NCI-H1436 (cell line): ENCODE measurements at regions not wholly inside any gene's neighbourhood (a gene's known extent, or its start where the extent isn't known, plus 50 kb on each side); places are given as distances from the start of the nearest gene placed in this dataset.

ENCODE experiments used
- DNase-seq: peaks from one replicate; lab custom pipeline; 2025; lab: John Stamatoyannopoulos, UW

- no peak for DNase-seq
Observed at GRCh38 chr22:49303061-49303735, 524.5 kb downstream of the BRD1 start.

- no peak for DNase-seq
Observed at GRCh38 chr22:49302530-49302929, 525.1 kb downstream of the BRD1 start.

GRCh38 chr22:49302150-49302460, 525.6 kb downstream of the BRD1 start:
- DNase-seq, result no peak

- no peak for DNase-seq
Observed at GRCh38 chr22:49301398-49302149, 526.1 kb downstream of the BRD1 start.

GRCh38 chr22:49300951-49301397, 526.7 kb downstream of the BRD1 start:
- DNase-seq, result no peak

- DNase-seq, result no peak
Observed at GRCh38 chr22:49300241-49300640, 527.4 kb downstream of the BRD1 start.

- DNase-seq, result no peak
Observed at GRCh38 chr22:49299821-49300231, 527.8 kb downstream of the BRD1 start.

- no peak for DNase-seq
Observed at GRCh38 chr22:49298834-49299750, 528.6 kb downstream of the BRD1 start.

- no peak for DNase-seq
Observed at GRCh38 chr22:49297871-49298721, 529.6 kb downstream of the BRD1 start.

GRCh38 chr22:49297286-49297870, 530.3 kb downstream of the BRD1 start:
- DNase-seq, result no peak

- DNase-seq, result no peak
Observed at GRCh38 chr22:49296561-49296960, 531.1 kb downstream of the BRD1 start.

GRCh38 chr22:49295851-49296560, 531.7 kb downstream of the BRD1 start:
- DNase-seq, result no peak

GRCh38 chr22:49295465-49295743, 532.3 kb downstream of the BRD1 start:
- peak; percentile 84 for DNase-seq

GRCh38 chr22:49294656-49295464, 532.8 kb downstream of the BRD1 start:
- DNase-seq, result no peak

GRCh38 chr22:49292909-49293308, 534.8 kb downstream of the BRD1 start:
- DNase-seq, result no peak

GRCh38 chr22:49291781-49292180, 535.9 kb downstream of the BRD1 start:
- DNase-seq, result no peak

GRCh38 chr22:49291169-49291568, 536.5 kb downstream of the BRD1 start:
- DNase-seq, result no peak

GRCh38 chr22:49290711-49291110, 537.0 kb downstream of the BRD1 start:
- no peak for DNase-seq

- no peak for DNase-seq
Observed at GRCh38 chr22:49289822-49290679, 537.6 kb downstream of the BRD1 start.
